GM21528 (cell line): ENCODE measurements at regions not wholly inside any gene's neighbourhood (a gene's known extent, or its start where the extent isn't known, plus 50 kb on each side); places are given as distances from the start of the nearest gene placed in this dataset.
"Not testable (repeated sequence)": the region's sequence is repeated elsewhere in the genome, so short reads cannot be mapped to it uniquely, and the experiment has no call there.

ENCODE experiments used
- ATAC-seq: cut with Tn5 transposase; IDR thresholded peaks from one replicate; pipeline ENCODE4 v1.9.1; 2021; ENCODE audit warnings: mild to moderate bottlenecking, moderate library complexity; ENCODE audit not compliant: unreplicated experiment, low FRiP score

- ATAC-seq: no peak
Measured at GRCh38 chr4:85094735-85095134, 128.2 kb upstream of the WDFY3 start.

- ATAC-seq: no peak
Measured at GRCh38 chr4:85102606-85103005, 136.1 kb upstream of the WDFY3 start.

GRCh38 chr4:85106166-85106565 lies 139.7 kb upstream of the WDFY3 start:
- ATAC-seq: no peak

- ATAC-seq: no peak
Measured at GRCh38 chr4:85106805-85107336, 140.4 kb upstream of the WDFY3 start.

- no peak for ATAC-seq
Measured at GRCh38 chr4:85107553-85107952, 141.1 kb upstream of the WDFY3 start.

GRCh38 chr4:85113706-85114105 lies 147.2 kb upstream of the WDFY3 start:
- ATAC-seq: no peak

GRCh38 chr4:85114526-85114925 lies 148.0 kb upstream of the WDFY3 start:
- ATAC-seq: no peak

GRCh38 chr4:85116008-85116407 lies 149.5 kb upstream of the WDFY3 start:
- ATAC-seq: no peak

GRCh38 chr4:85125688-85126087 lies 159.2 kb upstream of the WDFY3 start:
- no peak for ATAC-seq

GRCh38 chr4:85126991-85127591 lies 160.6 kb upstream of the WDFY3 start:
- no peak for ATAC-seq

GRCh38 chr4:85127653-85128052 lies 161.2 kb upstream of the WDFY3 start:
- ATAC-seq: peak; percentile 86

- no peak for ATAC-seq
Measured at GRCh38 chr4:85128246-85129204, 162.0 kb upstream of the WDFY3 start.

GRCh38 chr4:85129354-85130125 lies 163.1 kb upstream of the WDFY3 start:
- not testable (repeated sequence) for ATAC-seq

- ATAC-seq: no peak
Measured at GRCh38 chr4:85132117-85132516, 165.6 kb upstream of the WDFY3 start.

GRCh38 chr4:85132570-85132969 lies 166.1 kb upstream of the WDFY3 start:
- no peak for ATAC-seq

GRCh38 chr4:85139749-85140148 lies 173.3 kb upstream of the WDFY3 start:
- ATAC-seq: not testable (repeated sequence)

GRCh38 chr4:85142451-85142850 lies 176.0 kb upstream of the WDFY3 start:
- ATAC-seq: no peak

GRCh38 chr4:85147481-85148076 lies 181.1 kb upstream of the WDFY3 start:
- ATAC-seq: peak; percentile 90

GRCh38 chr4:85149676-85150075 lies 183.2 kb upstream of the WDFY3 start:
- ATAC-seq: no peak

- ATAC-seq: no peak
Measured at GRCh38 chr4:85151371-85151770, 184.9 kb upstream of the WDFY3 start.
